H1 (cell line): ENCODE measurements at regions not wholly inside any gene's neighbourhood (a gene's known extent, or its start where the extent isn't known, plus 50 kb on each side); places are given as distances from the start of the nearest gene placed in this dataset.

Experiments
- CTCF ChIA-PET: fragments of 300-600 bp; sonication (Branson Sonifier 250); formaldehyde crosslinking; loops from one replicate; lab custom pipeline; 2021; ENCODE audit not compliant: partially characterized antibody; lab: Charles Lee
- POLR2A ChIA-PET: fragments of 300-600 bp; sonication (Branson Sonifier 250); formaldehyde crosslinking; loops from one replicate; lab custom pipeline; 2021; ENCODE audit warnings: inconsistent platforms; ENCODE audit not compliant: partially characterized antibody; lab: Charles Lee
- DNase-seq, 2 experiments: peaks; one replicate each; pipeline versions ENCODE4 v3.0.0 to v3.0.0-alpha.2; 2010 to 2022; ENCODE audit warnings: low spot score in 2 of 2, low read depth in 1 of 2, mixed read lengths in 1 of 2
- FAIRE-seq: peaks from 2 replicates; lab custom pipeline; 2011; peaks lifted over from hg19 to GRCh38; lab: Jason Lieb, UNC
- H2AFZ ChIP-seq: 2 replicates; pipeline ENCODE4 v1.8.1; 2012; ENCODE audit warnings: low read length, inconsistent platforms
- H2AK5ac ChIP-seq: 2 replicates; pipeline ENCODE4 v1.6.1; 2013; ENCODE audit warnings: low read depth, low read length
- H2BK120ac ChIP-seq: replicated peaks from 2 replicates; pipeline ENCODE3; 2013; ENCODE audit warnings: low read depth, low read length, inconsistent platforms
- H2BK12ac ChIP-seq: 2 replicates; pipeline ENCODE4 v1.6.1; 2013; ENCODE audit warnings: low read depth, low read length
- H2BK15ac ChIP-seq: 2 replicates; pipeline ENCODE4 v1.6.1; 2013; ENCODE audit warnings: low read length
- H2BK20ac ChIP-seq: 2 replicates; pipeline ENCODE4 v1.6.1; 2013; ENCODE audit warnings: low read length
- H2BK5ac ChIP-seq: 2 replicates; pipeline ENCODE4 v1.6.1; 2013; ENCODE audit warnings: low read depth, low read length
- H3K14ac ChIP-seq: 2 replicates; pipeline ENCODE4 v1.6.1; 2013; ENCODE audit warnings: inconsistent platforms; ENCODE audit not compliant: insufficient read length
- H3K18ac ChIP-seq: 2 replicates; pipeline ENCODE4 v1.6.1; 2013; ENCODE audit warnings: low read length; ENCODE audit errors: extremely low read depth
- H3K23ac ChIP-seq: 2 replicates; pipeline ENCODE4 v1.6.1; 2013; ENCODE audit warnings: inconsistent platforms; ENCODE audit not compliant: insufficient read length
- H3K23me2 ChIP-seq: 2 replicates; pipeline ENCODE4 v1.6.1; 2013; ENCODE audit warnings: low read depth, low read length
- H3K27ac ChIP-seq: 2 replicates; pipeline ENCODE4 v1.6.1; 2011; ENCODE audit warnings: low read depth, low read length, inconsistent platforms
- H3K27me3 ChIP-seq, 4 experiments: replicated peaks in 1 of 4; 1 replicate in 1 of 4; 2 replicates in 3 of 4; pipeline versions ENCODE4 v1.6.1 to v1.8.1; 2011 to 2013; ENCODE audit warnings: low read length in 3 of 4, mild to moderate bottlenecking in 3 of 4, inconsistent platforms in 2 of 4, mixed read lengths in 2 of 4, moderate library complexity in 1 of 4; ENCODE audit not compliant: control insufficient read depth in 3 of 4, insufficient read depth in 3 of 4; ENCODE audit errors: extremely low read depth in 1 of 4
- H3K36me3 ChIP-seq, 4 experiments: 2 replicates each; pipeline versions ENCODE4 v1.6.1 to v1.8.1; 2011 to 2013; ENCODE audit warnings: mild to moderate bottlenecking in 4 of 4, low read length in 3 of 4, moderate library complexity in 2 of 4, control low read depth in 1 of 4, inconsistent platforms in 1 of 4; ENCODE audit not compliant: insufficient read depth in 4 of 4, control insufficient read depth in 2 of 4
- H3K4ac ChIP-seq: replicated peaks from 2 replicates; pipeline ENCODE3; 2013; ENCODE audit warnings: low read length, low read depth, mixed read lengths, inconsistent platforms; ENCODE audit not compliant: insufficient read length
- H3K4me1 ChIP-seq, 4 experiments: replicated peaks in 1 of 4; 1 replicate in 1 of 4; 2 replicates in 3 of 4; pipeline versions ENCODE4 v1.6.1 to v1.8.1; 2011 to 2013; ENCODE audit warnings: low read length in 3 of 4, inconsistent platforms in 2 of 4, mixed read lengths in 1 of 4; ENCODE audit not compliant: insufficient read depth in 4 of 4, control insufficient read depth in 3 of 4
- H3K4me2 ChIP-seq, 2 experiments: 2 replicates each; pipeline versions ENCODE4 v1.6.1 to v1.8.1; 2011 to 2013; ENCODE audit warnings: low read depth in 2 of 2, low read length in 2 of 2, control low read depth in 1 of 2, inconsistent platforms in 1 of 2, mild to moderate bottlenecking in 1 of 2; ENCODE audit not compliant: insufficient read depth in 1 of 2
- H3K4me3 ChIP-seq, 4 experiments: fragments of 200-600, 300-600 bp in 1 of 4; sonication (generic), shearing (Covaris generic), sonication (Bioruptor Twin) in 1 of 4; 2 replicates each; pipeline versions ENCODE4 v1.5.1 to v1.8.1; 2011 to 2016; ENCODE audit warnings: low read length in 4 of 4, low read depth in 3 of 4, control low read depth in 2 of 4, inconsistent platforms in 2 of 4, mild to moderate bottlenecking in 2 of 4, mixed read lengths in 1 of 4, moderate library complexity in 1 of 4; ENCODE audit not compliant: insufficient read depth in 2 of 4; ENCODE audit errors: extremely low read depth in 1 of 4
- H3K56ac ChIP-seq: replicated peaks from 2 replicates; pipeline ENCODE3; 2013; ENCODE audit warnings: low read depth, mild to moderate bottlenecking, mixed read lengths, low read length, inconsistent platforms; ENCODE audit not compliant: insufficient read length
- H3K79me1 ChIP-seq: 2 replicates; pipeline ENCODE4 v1.6.1; 2013; ENCODE audit warnings: low read depth, low read length, control low read depth
- H3K79me2 ChIP-seq, 2 experiments: 2 replicates each; pipeline versions ENCODE4 v1.6.1 to v1.8.1; 2012 to 2013; ENCODE audit warnings: low read length in 2 of 2, mild to moderate bottlenecking in 2 of 2, inconsistent platforms in 1 of 2; ENCODE audit not compliant: insufficient read depth in 2 of 2, control insufficient read depth in 1 of 2
- H3K9ac ChIP-seq, 4 experiments: replicated peaks in 1 of 4; 1 replicate in 1 of 4; 2 replicates in 3 of 4; pipeline versions ENCODE4 v1.6.1 to v1.8.1; 2011 to 2013; ENCODE audit warnings: low read depth in 3 of 4, low read length in 3 of 4, control low read depth in 2 of 4, mild to moderate bottlenecking in 2 of 4, moderate library complexity in 2 of 4, inconsistent platforms in 1 of 4; ENCODE audit errors: extremely low read depth in 1 of 4
- H3K9me3 ChIP-seq, 2 experiments: 2 replicates each; pipeline versions ENCODE4 v1.6.1 to v1.8.1; 2012 to 2013; ENCODE audit warnings: mild to moderate bottlenecking in 2 of 2, moderate library complexity in 2 of 2, control low read depth in 1 of 2, inconsistent platforms in 1 of 2, low read depth in 1 of 2, low read length in 1 of 2, mixed read lengths in 1 of 2; ENCODE audit not compliant: insufficient read depth in 2 of 2
- H4K20me1 ChIP-seq, 2 experiments: replicated peaks in 1 of 2; 2 replicates each; pipeline versions ENCODE3 to v1.8.1; 2011 to 2013; ENCODE audit warnings: inconsistent platforms in 2 of 2, low read length in 2 of 2, mild to moderate bottlenecking in 1 of 2; ENCODE audit not compliant: insufficient read depth in 2 of 2, control insufficient read depth in 1 of 2
- H4K5ac ChIP-seq: 2 replicates; pipeline ENCODE4 v1.6.1; 2013; ENCODE audit warnings: low read length, low read depth, mixed read lengths, inconsistent platforms; ENCODE audit not compliant: insufficient read length
- H4K8ac ChIP-seq: 2 replicates; pipeline ENCODE4 v1.8.0; 2013; ENCODE audit warnings: mild to moderate bottlenecking, moderate library complexity, low read length, inconsistent platforms; ENCODE audit not compliant: insufficient read depth; ENCODE audit errors: extremely low read depth
- H4K91ac ChIP-seq: replicated peaks from 2 replicates; pipeline ENCODE3; 2013; ENCODE audit warnings: low read length, mixed read lengths, inconsistent platforms; ENCODE audit not compliant: insufficient read length
- BACH1 ChIP-seq: IDR thresholded peaks from 2 replicates; pipeline ENCODE4 v1.6.1; 2012; ENCODE audit warnings: low read length, improper control_type of control experiment
- BCL11A ChIP-seq, 2 experiments: IDR thresholded peaks; one replicate each; pipeline ENCODE4 v1.6.1; 2011; ENCODE audit warnings: low read depth in 2 of 2, low read length in 2 of 2, mild to moderate bottlenecking in 2 of 2
- CBX8 ChIP-seq: fragments of 300-800, 300-1000 bp; sonication (generic); IDR thresholded peaks from 2 replicates; pipeline ENCODE4 v1.7.1; 2016; ENCODE audit warnings: low read depth, low read length, borderline replicate concordance
- CHD1 ChIP-seq: IDR thresholded peaks from 2 replicates; pipeline ENCODE4 v1.6.1; 2012; ENCODE audit warnings: low read depth, low read length, improper control_type of control experiment
- GABPA ChIP-seq: IDR thresholded peaks from 2 replicates; pipeline ENCODE4 v1.6.1; 2011; ENCODE audit warnings: mild to moderate bottlenecking, low read length, moderate library complexity, borderline replicate concordance; ENCODE audit not compliant: insufficient read depth
- JUND ChIP-seq: IDR thresholded peaks from 2 replicates; pipeline ENCODE4 v1.6.1; 2011; ENCODE audit warnings: mild to moderate bottlenecking, improper control_type of control experiment, low read length
- KDM1A ChIP-seq: fragments of 200-600, 300-600 bp; sonication (generic); IDR thresholded peaks from 2 replicates; pipeline ENCODE4 v1.7.1; 2016; ENCODE audit warnings: mild to moderate bottlenecking, low read length, borderline replicate concordance
- POLR2AphosphoS5 ChIP-seq: IDR thresholded peaks from 2 replicates; pipeline ENCODE4 v1.6.1; 2011; ENCODE audit warnings: low read depth, low read length
- TEAD4 ChIP-seq: IDR thresholded peaks from 2 replicates; pipeline ENCODE4 v1.6.1; 2012; ENCODE audit warnings: low read depth, low read length, inconsistent platforms, mixed read lengths
- WGBS, 2 experiments: shearing (Covaris generic) in 1 of 2; methylation state at CpG; one replicate each; pipeline versions ENCODE4 v1.1.6 to v1.1.7; 2013 to 2015; ENCODE audit warnings: low lambda C conversion rate in 2 of 2, mixed read lengths in 2 of 2, inconsistent platforms in 1 of 2, low coverage in 1 of 2, missing lambda C conversion rate in 1 of 2; ENCODE audit not compliant: insufficient replicate concordance in 2 of 2, insufficient coverage in 1 of 2, insufficient read length in 1 of 2; ENCODE audit errors: extremely low coverage in 1 of 2, missing lambda C conversion rate in 1 of 2; 5-methylcytosine and 5-hydroxymethylcytosine counted together
- TF ChIP-seq, protein P1 (sequence below), 3 experiments: IDR thresholded peaks; 1 replicate in 2 of 3; 2 replicates in 1 of 3; pipeline versions ENCODE4 v1.5.1 to v1.6.1; 2011; ENCODE audit warnings: low read length in 3 of 3, mild to moderate bottlenecking in 3 of 3, inconsistent platforms in 2 of 3, low read depth in 1 of 3, moderate library complexity in 1 of 3; ENCODE audit not compliant: insufficient read depth in 1 of 3; ENCODE audit errors: control extremely low read depth in 1 of 3

DNA sequence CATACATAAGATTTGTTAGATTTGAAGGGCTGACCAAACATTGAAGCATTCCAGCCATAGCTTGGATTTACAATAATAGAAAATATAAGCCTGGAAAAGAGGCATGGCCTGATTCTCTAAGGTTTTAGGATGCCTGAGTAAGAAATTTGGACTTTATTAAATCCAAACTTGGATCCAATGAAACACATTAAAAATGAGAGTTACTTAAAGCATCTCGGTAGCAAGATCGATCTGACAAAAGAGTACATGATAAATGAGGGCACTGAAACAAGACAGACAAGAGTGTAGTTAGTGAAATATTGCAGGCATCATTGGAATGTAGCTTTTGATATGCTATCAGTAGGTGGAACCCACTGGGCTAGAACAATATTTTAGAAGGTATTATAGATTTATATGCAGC is 855.7 kb upstream of the DPPA4 start:
- DNase-seq = no peak
- no peak overlapping the region for H2BK120ac ChIP-seq
- TF ChIP-seq JUND (no peak), CHD1 (no peak), KDM1A (no peak), TEAD4 (no peak), BACH1 (no peak), BCL11A (IDR thresholded peaks at IDR 0.05; ENCODE audit: low read depth in 2 of 2, low read length in 2 of 2) (no peak), POLR2AphosphoS5 (no peak), GABPA (no peak), CBX8 (no peak)
- TF ChIP-seq, protein P1, sequence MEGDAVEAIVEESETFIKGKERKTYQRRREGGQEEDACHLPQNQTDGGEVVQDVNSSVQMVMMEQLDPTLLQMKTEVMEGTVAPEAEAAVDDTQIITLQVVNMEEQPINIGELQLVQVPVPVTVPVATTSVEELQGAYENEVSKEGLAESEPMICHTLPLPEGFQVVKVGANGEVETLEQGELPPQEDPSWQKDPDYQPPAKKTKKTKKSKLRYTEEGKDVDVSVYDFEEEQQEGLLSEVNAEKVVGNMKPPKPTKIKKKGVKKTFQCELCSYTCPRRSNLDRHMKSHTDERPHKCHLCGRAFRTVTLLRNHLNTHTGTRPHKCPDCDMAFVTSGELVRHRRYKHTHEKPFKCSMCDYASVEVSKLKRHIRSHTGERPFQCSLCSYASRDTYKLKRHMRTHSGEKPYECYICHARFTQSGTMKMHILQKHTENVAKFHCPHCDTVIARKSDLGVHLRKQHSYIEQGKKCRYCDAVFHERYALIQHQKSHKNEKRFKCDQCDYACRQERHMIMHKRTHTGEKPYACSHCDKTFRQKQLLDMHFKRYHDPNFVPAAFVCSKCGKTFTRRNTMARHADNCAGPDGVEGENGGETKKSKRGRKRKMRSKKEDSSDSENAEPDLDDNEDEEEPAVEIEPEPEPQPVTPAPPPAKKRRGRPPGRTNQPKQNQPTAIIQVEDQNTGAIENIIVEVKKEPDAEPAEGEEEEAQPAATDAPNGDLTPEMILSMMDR (IDR thresholded peaks at IDR 0.05; ENCODE audit: control extremely low read depth in 1 of 3, insufficient read depth in 1 of 3, low read depth in 1 of 3, low read length in 3 of 3) = no peak
- H3K56ac ChIP-seq = no peak overlapping the region
- ChIA-PET POLR2A (no interaction called here), CTCF (interaction anchor here (1.5 kb wide), 1 partner anchor 12 kb away, joined by 3 read pairs; no protein-coding TSS in a partner anchor)
- H3K9ac ChIP-seq = no peak overlapping the region
- no peaks in the 10 kb centered on the region for H3K79me2 ChIP-seq
- no peak overlapping the region for H3K23ac ChIP-seq
- H4K5ac ChIP-seq = no peak overlapping the region
- no peak overlapping the region for H2BK12ac ChIP-seq
- H3K27me3 ChIP-seq = no peaks in the 10 kb centered on the region
- no peaks in the 10 kb centered on the region for H4K20me1 ChIP-seq
- no peak overlapping the region for H2AK5ac ChIP-seq
- H3K18ac ChIP-seq = no peak overlapping the region
- no peak overlapping the region for H2BK5ac ChIP-seq
- FAIRE-seq = no peak
- no peaks in the 10 kb centered on the region for H3K23me2 ChIP-seq
- no peak overlapping the region for H3K4me3 ChIP-seq
- H4K8ac ChIP-seq = no peak overlapping the region
- H2BK15ac ChIP-seq = no peak overlapping the region
- H3K27ac ChIP-seq = no peak overlapping the region
- no peak overlapping the region for H2AFZ ChIP-seq
- H3K4me2 ChIP-seq = no peak overlapping the region
- H3K4me1 ChIP-seq = no peaks in the 10 kb centered on the region
- H3K9me3 ChIP-seq = peaks cover 2 to 3% of the 10 kb centered on the region in 2 experiments; a peak in 2 of 4 replicates
- H2BK20ac ChIP-seq = no peak overlapping the region
- 88% methylated on average over 2 of the region's 2 CpGs; no CpG with 5 or more reads in 1 of the 2 experiments for WGBS, 2 experiments
- H3K14ac ChIP-seq = no peak overlapping the region
- H3K79me1 ChIP-seq = no peaks in the 10 kb centered on the region
- no peaks in the 10 kb centered on the region for H3K36me3 ChIP-seq
- H4K91ac ChIP-seq = no peak overlapping the region
- no peak overlapping the region for H3K4ac ChIP-seq
